ENCODE measurements at regions not wholly inside any gene's neighbourhood (a gene's known extent, or its start where the extent isn't known, plus 50 kb on each side); places are given as distances from the start of the nearest gene placed in this dataset.

- no peak for DNase-seq
Measured at GRCh38 chr4:22216278-22216677, 267.7 kb upstream of the KCNIP4 start.

- no peak for DNase-seq
Measured at GRCh38 chr4:22215084-22215483, 266.5 kb upstream of the KCNIP4 start.

GRCh38 chr4:22203711-22204011 is 255.1 kb upstream of the KCNIP4 start:
- no peak for DNase-seq

- DNase-seq, result no peak
Measured at GRCh38 chr4:22202975-22203710, 254.6 kb upstream of the KCNIP4 start.

GRCh38 chr4:22202246-22202974 is 253.8 kb upstream of the KCNIP4 start:
- no peak for DNase-seq

- DNase-seq, result no peak
Measured at GRCh38 chr4:22201256-22201655, 252.7 kb upstream of the KCNIP4 start.

- no peak for DNase-seq
Measured at GRCh38 chr4:22196551-22196950, 248.0 kb upstream of the KCNIP4 start.

- no peak for DNase-seq
Measured at GRCh38 chr4:22192084-22192511, 243.5 kb upstream of the KCNIP4 start.

- no peak for DNase-seq
Measured at GRCh38 chr4:22191565-22191964, 243.0 kb upstream of the KCNIP4 start.

DNA sequence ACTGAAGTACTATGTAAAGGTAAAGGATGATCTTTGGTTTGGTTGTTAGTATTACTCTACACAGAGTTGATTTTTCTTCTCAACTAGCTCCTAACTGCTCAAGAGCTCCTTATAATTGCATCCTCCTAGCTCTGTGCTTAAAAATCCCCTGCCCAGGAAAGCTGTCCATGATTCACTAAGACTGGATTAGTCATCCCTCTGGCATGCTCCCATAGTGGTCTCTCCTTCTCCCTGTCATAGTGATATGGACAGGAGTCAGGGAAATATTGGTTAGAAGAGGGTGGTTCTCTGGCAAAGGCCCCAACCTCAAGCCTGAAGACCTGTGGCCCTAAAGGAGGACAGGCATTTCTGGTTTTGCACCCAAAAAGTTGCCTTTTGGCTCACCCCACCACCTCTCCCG is 242.3 kb upstream of the KCNIP4 start:
- DNase-seq, result peak; percentile 82

DNA sequence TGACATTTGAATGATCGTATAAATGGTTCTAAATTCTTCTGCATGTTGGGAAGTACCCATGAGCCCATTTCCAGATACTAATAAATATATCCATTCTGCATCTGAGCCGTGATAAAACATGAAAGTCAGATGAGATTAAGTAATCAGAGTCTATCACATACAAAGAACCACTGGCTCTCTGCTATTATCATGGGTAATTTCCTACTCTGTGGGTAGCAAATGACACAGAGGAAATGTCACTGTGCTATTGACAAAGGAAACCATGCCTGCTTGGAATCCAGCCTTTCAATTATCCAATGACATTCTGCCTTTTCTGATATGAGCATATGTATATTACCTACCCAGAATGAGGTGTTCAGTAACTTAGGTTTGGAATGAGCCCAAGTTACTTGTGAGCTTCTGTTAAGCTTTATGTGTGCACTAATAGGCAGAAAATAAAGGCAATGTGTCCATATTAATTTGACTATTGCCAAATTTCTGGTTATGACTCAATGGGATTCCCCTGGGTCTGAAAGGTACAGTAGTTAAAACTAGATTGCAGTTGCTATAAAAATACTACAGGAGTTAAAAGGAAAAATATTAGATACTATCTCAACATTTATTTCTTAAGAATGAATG is 238.7 kb upstream of the KCNIP4 start:
- DNase-seq, result no peak

GRCh38 chr4:22181736-22182135 is 233.2 kb upstream of the KCNIP4 start:
- no peak for DNase-seq

- DNase-seq, result peak; percentile 80
Measured at GRCh38 chr4:22179124-22179874, 230.7 kb upstream of the KCNIP4 start.

- DNase-seq, result no peak
Measured at GRCh38 chr4:22174640-22175039, 226.1 kb upstream of the KCNIP4 start.

DNA sequence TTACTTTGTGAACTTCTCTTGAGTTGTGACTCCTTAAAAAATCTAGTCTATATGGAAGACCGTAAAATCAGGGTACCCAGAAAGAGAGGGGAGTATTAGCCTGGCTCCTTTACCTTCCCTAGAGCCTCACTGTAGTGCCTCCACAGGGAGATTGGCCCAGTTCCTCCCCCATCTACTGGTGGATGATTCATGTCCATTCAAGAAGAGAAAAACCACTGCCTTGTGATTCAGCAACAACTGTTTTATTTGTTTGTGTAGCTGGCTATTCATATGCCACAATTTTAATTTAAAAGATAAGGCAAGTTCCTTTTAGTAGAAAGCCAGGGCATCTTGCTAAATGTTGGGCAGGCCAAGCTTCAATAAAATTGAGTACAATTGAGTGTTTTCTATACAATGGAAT is 221.8 kb upstream of the KCNIP4 start:
- peak; percentile 17 for DNase-seq

DNA sequence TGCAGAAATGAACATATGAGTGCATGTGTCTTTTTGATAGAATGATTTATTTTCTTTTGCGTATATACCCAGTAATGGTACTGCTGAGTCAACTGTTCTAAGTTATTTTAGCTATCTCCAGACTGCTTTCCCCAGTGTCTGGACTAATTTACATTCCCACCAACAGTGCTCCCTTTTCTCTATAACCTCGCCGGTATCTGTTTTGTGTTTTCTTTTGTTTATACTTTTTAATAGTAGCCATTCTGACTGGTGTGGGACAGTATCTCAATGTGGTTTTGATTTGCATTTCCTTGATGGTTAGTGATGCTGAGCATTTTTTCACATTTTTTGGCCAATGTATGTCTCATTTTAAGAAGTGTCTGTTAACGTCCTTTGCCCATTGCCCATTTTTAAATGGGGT is 218.6 kb upstream of the KCNIP4 start:
- no peak for DNase-seq

DNA sequence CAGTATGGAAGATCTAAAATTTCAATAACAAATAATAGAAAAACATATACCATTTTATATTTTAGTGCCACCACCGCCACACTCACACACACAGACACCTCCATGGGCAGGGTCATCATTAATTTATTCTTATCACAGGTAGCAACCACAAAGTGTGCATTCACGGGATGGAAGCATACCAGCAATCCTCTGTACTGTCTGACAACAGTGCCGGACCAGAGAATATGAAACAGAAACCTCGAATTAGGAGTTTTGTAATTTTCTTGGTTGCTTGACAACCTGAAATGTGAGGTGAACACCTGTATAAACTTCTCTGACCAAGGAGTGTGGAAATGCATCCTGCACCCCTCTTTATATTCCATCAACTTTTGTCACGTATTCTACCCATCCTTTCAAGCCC is 213.9 kb upstream of the KCNIP4 start:
- DNase-seq, result no peak

- DNase-seq, result no peak
Measured at GRCh38 chr4:22130741-22131140, 182.2 kb upstream of the KCNIP4 start.

DNA sequence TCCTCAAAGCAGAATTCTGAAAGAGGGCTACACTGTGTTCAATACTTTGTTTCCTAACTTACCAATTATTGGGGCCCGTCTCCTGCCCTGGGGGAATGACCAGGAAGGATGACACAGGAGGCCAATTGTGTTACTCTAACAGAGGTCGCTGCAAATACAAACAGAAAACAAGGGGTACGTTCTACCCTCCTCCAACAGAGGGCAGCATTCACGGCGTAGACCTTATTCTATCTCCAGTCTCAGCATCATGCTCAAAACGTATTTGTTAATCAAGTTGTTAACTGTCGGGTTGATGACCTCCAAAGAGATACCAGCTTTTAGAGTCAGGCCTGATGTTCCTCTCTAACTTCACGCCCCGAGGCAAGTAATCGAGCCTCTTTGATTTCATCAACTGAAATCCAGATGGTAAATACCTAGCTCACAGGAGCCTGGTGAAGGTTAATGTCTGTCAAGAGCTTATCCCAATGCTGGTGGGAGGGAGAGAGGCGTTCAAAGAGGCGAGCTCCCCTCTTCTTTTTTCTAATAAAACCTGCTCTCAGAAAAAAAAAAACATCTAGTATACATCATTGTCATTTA is 181.0 kb upstream of the KCNIP4 start:
- no peak for DNase-seq

- no peak for DNase-seq
Measured at GRCh38 chr4:22122062-22122461, 173.5 kb upstream of the KCNIP4 start.

GRCh38 chr4:22115262-22115661 is 166.7 kb upstream of the KCNIP4 start:
- DNase-seq, result no peak

DNA sequence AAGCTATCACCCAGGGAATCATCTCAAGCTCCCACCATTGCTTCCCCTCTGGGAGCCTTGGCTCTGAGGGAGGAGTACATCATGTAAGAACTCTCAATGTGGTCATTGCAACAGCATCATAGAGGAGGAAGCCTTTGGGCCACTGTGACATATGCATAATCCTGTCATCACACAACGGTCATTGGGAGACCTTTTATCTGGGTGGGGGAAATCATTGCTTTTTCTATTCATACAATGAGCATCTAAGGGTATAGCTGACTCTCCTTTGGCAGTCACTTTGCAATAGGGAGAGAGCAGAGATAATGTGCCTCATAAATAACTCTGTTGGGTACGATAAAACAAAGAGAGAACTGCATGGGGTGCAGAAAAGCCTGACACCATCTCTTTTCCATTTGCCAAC is 155.2 kb upstream of the KCNIP4 start:
- DNase-seq, result no peak

GRCh38 chr4:22099896-22100295 is 151.3 kb upstream of the KCNIP4 start:
- DNase-seq, result no peak

Data from T1000 (cell line).